ENCODE measurements at regions not wholly inside any gene's neighbourhood (a gene's known extent, or its start where the extent isn't known, plus 50 kb on each side); places are given as distances from the start of the nearest gene placed in this dataset.

GRCh38 chr6:40743690-40744446 is 156.7 kb upstream of the LRFN2 start:
- TF ChIP-seq CTCF (conservative IDR thresholded peaks at IDR 0.05 in 1 of 2, IDR thresholded peaks at IDR 0.05 in 1 of 2; ENCODE audit: extremely low read depth in 1 of 2, insufficient read depth in 1 of 2, low read depth in 1 of 2, low read length in 2 of 2) (no peak), EZH2 (IDR thresholded peaks at IDR 0.05; ENCODE audit: borderline replicate concordance, low read length) (no peak)

Measured in mammary epithelial cell (primary cell).